ENCODE measurements at regions not wholly inside any gene's neighbourhood (a gene's known extent, or its start where the extent isn't known, plus 50 kb on each side); places are given as distances from the start of the nearest gene placed in this dataset.
"Not testable (repeated sequence)": the region's sequence is repeated elsewhere in the genome, so short reads cannot be mapped to it uniquely, and the experiment has no call there.

GRCh38 chr2:209308415-209308814 lies 115.4 kb upstream of the MAP2 start:
- no peak overlapping the region for H3K4me3 ChIP-seq (ENCODE audit: low read length)
- H3K36me3 ChIP-seq (ENCODE audit: control insufficient read depth, insufficient read depth, low read length) = peaks cover 14% of the 10 kb centered on the region
- H3K9me3 ChIP-seq (ENCODE audit: control insufficient read depth, insufficient read depth, low read length) = no peaks in the 10 kb centered on the region
- H3K4me1 ChIP-seq (ENCODE audit: control insufficient read depth, insufficient read depth, low read length) = peaks cover 10% of the 10 kb centered on the region
- no peak for DNase-seq (ENCODE audit: low read depth, low spot score)
- H3K27me3 ChIP-seq (ENCODE audit: control insufficient read depth, insufficient read depth, low read length) = no peaks in the 10 kb centered on the region
- H3K27ac ChIP-seq (ENCODE audit: low read length) = no peak overlapping the region

GRCh38 chr2:209311948-209312347 lies 111.9 kb upstream of the MAP2 start:
- no peaks in the 10 kb centered on the region for H3K9me3 ChIP-seq (ENCODE audit: control insufficient read depth, insufficient read depth, low read length)
- whole genome bisulfite sequencing (ENCODE audit: insufficient coverage, insufficient read length) = no CpG with 5 or more reads among the region's 2 CpGs
- H3K4me3 ChIP-seq (ENCODE audit: low read length) = no peak overlapping the region
- H3K36me3 ChIP-seq (ENCODE audit: control insufficient read depth, insufficient read depth, low read length) = peaks cover 2% of the 10 kb centered on the region; the same call in 1 of the 2 replicates
- no peak overlapping the region for H3K27ac ChIP-seq (ENCODE audit: low read length)
- H3K4me1 ChIP-seq (ENCODE audit: control insufficient read depth, insufficient read depth, low read length) = peaks cover 6% of the 10 kb centered on the region
- DNase-seq (ENCODE audit: low read depth, low spot score) = no peak
- no peaks in the 10 kb centered on the region for H3K27me3 ChIP-seq (ENCODE audit: control insufficient read depth, insufficient read depth, low read length)

- not testable (repeated sequence) for H3K4me1 ChIP-seq (ENCODE audit: control insufficient read depth, insufficient read depth, low read length); H3K4me3 ChIP-seq (ENCODE audit: low read length); H3K27me3 ChIP-seq (ENCODE audit: control insufficient read depth, insufficient read depth, low read length); H3K9me3 ChIP-seq (ENCODE audit: control insufficient read depth, insufficient read depth, low read length); DNase-seq (ENCODE audit: low read depth, low spot score); H3K36me3 ChIP-seq (ENCODE audit: control insufficient read depth, insufficient read depth, low read length); H3K27ac ChIP-seq (ENCODE audit: low read length)
- WGBS (ENCODE audit: insufficient coverage, insufficient read length) = no CpG with 5 or more reads among the region's 1 CpG
These were observed 111.4 kb upstream of the MAP2 start for GRCh38 chr2:209312450-209312849.

- no peaks in the 10 kb centered on the region for H3K36me3 ChIP-seq (ENCODE audit: control insufficient read depth, insufficient read depth, low read length)
- H3K9me3 ChIP-seq (ENCODE audit: control insufficient read depth, insufficient read depth, low read length) = no peaks in the 10 kb centered on the region
- no CpG with 5 or more reads among the region's 2 CpGs for WGBS (ENCODE audit: insufficient coverage, insufficient read length)
- DNase-seq (ENCODE audit: low read depth, low spot score) = no peak
- H3K4me1 ChIP-seq (ENCODE audit: control insufficient read depth, insufficient read depth, low read length) = no peaks in the 10 kb centered on the region
- H3K4me3 ChIP-seq (ENCODE audit: low read length) = no peak overlapping the region
- no peak overlapping the region for H3K27ac ChIP-seq (ENCODE audit: low read length)
- H3K27me3 ChIP-seq (ENCODE audit: control insufficient read depth, insufficient read depth, low read length) = no peaks in the 10 kb centered on the region
These were observed 109.2 kb upstream of the MAP2 start for GRCh38 chr2:209314653-209315052.

- H3K4me1 ChIP-seq (ENCODE audit: control insufficient read depth, insufficient read depth, low read length) = no peaks in the 10 kb centered on the region
- no peaks in the 10 kb centered on the region for H3K9me3 ChIP-seq (ENCODE audit: control insufficient read depth, insufficient read depth, low read length)
- no peaks in the 10 kb centered on the region for H3K27me3 ChIP-seq (ENCODE audit: control insufficient read depth, insufficient read depth, low read length)
- no CpG with 5 or more reads among the region's 2 CpGs for WGBS (ENCODE audit: insufficient coverage, insufficient read length)
- no peak overlapping the region for H3K4me3 ChIP-seq (ENCODE audit: low read length)
- DNase-seq (ENCODE audit: low read depth, low spot score) = no peak
- no peak overlapping the region for H3K27ac ChIP-seq (ENCODE audit: low read length)
- no peaks in the 10 kb centered on the region for H3K36me3 ChIP-seq (ENCODE audit: control insufficient read depth, insufficient read depth, low read length)
These were observed 107.7 kb upstream of the MAP2 start for GRCh38 chr2:209316141-209316540.

GRCh38 chr2:209321076-209321475 lies 102.8 kb upstream of the MAP2 start:
- WGBS (ENCODE audit: insufficient coverage, insufficient read length) = no CpG with 5 or more reads among the region's 3 CpGs
- Histone ChIP-seq H3K4me3 (ENCODE audit: low read length) (no peak overlapping the region), H3K27ac (ENCODE audit: low read length) (no peak overlapping the region), H3K4me1 (ENCODE audit: control insufficient read depth, insufficient read depth, low read length) (peaks cover 2% of the 10 kb centered on the region; the same call in 1 of the 2 replicates), H3K27me3 (ENCODE audit: control insufficient read depth, insufficient read depth, low read length) (no peaks in the 10 kb centered on the region), H3K36me3 (ENCODE audit: control insufficient read depth, insufficient read depth, low read length) (no peaks in the 10 kb centered on the region), H3K9me3 (ENCODE audit: control insufficient read depth, insufficient read depth, low read length) (no peaks in the 10 kb centered on the region)
- no peak for DNase-seq (ENCODE audit: low read depth, low spot score)

- H3K4me1 ChIP-seq (ENCODE audit: control insufficient read depth, insufficient read depth, low read length) = peaks cover 2% of the 10 kb centered on the region; the same call in 1 of the 2 replicates
- no peaks in the 10 kb centered on the region for H3K9me3 ChIP-seq (ENCODE audit: control insufficient read depth, insufficient read depth, low read length)
- H3K36me3 ChIP-seq (ENCODE audit: control insufficient read depth, insufficient read depth, low read length) = no peaks in the 10 kb centered on the region
- no peak overlapping the region for H3K4me3 ChIP-seq (ENCODE audit: low read length)
- DNase-seq (ENCODE audit: low read depth, low spot score) = no peak
- no peaks in the 10 kb centered on the region for H3K27me3 ChIP-seq (ENCODE audit: control insufficient read depth, insufficient read depth, low read length)
- H3K27ac ChIP-seq (ENCODE audit: low read length) = no peak overlapping the region
- no CpG with 5 or more reads among the region's 3 CpGs for WGBS (ENCODE audit: insufficient coverage, insufficient read length)
These were observed 102.3 kb upstream of the MAP2 start for GRCh38 chr2:209321581-209321980.

GRCh38 chr2:209322041-209322440 lies 101.8 kb upstream of the MAP2 start:
- no peak overlapping the region for H3K27ac ChIP-seq (ENCODE audit: low read length)
- no peaks in the 10 kb centered on the region for H3K36me3 ChIP-seq (ENCODE audit: control insufficient read depth, insufficient read depth, low read length)
- WGBS (ENCODE audit: insufficient coverage, insufficient read length) = no CpG with 5 or more reads among the region's 1 CpG
- no peak for DNase-seq (ENCODE audit: low read depth, low spot score)
- no peak overlapping the region for H3K4me3 ChIP-seq (ENCODE audit: low read length)
- no peaks in the 10 kb centered on the region for H3K9me3 ChIP-seq (ENCODE audit: control insufficient read depth, insufficient read depth, low read length)
- no peaks in the 10 kb centered on the region for H3K27me3 ChIP-seq (ENCODE audit: control insufficient read depth, insufficient read depth, low read length)
- H3K4me1 ChIP-seq (ENCODE audit: control insufficient read depth, insufficient read depth, low read length) = peaks cover 2% of the 10 kb centered on the region; the same call in 1 of the 2 replicates

- Histone ChIP-seq H3K9me3 (ENCODE audit: control insufficient read depth, insufficient read depth, low read length) (no peaks in the 10 kb centered on the region), H3K4me1 (ENCODE audit: control insufficient read depth, insufficient read depth, low read length) (peaks cover 2% of the 10 kb centered on the region; the same call in 1 of the 2 replicates), H3K36me3 (ENCODE audit: control insufficient read depth, insufficient read depth, low read length) (no peaks in the 10 kb centered on the region), H3K4me3 (ENCODE audit: low read length) (no peak overlapping the region), H3K27me3 (ENCODE audit: control insufficient read depth, insufficient read depth, low read length) (no peaks in the 10 kb centered on the region), H3K27ac (ENCODE audit: low read length) (no peak overlapping the region)
- no CpG with 5 or more reads among the region's 5 CpGs for WGBS (ENCODE audit: insufficient coverage, insufficient read length)
- no peak for DNase-seq (ENCODE audit: low read depth, low spot score)
These were observed 100.8 kb upstream of the MAP2 start for GRCh38 chr2:209322905-209323512.

- H3K9me3 ChIP-seq (ENCODE audit: control insufficient read depth, insufficient read depth, low read length) = no peaks in the 10 kb centered on the region
- peaks cover 2% of the 10 kb centered on the region; the same call in 1 of the 2 replicates for H3K4me1 ChIP-seq (ENCODE audit: control insufficient read depth, insufficient read depth, low read length)
- no peak overlapping the region for H3K27ac ChIP-seq (ENCODE audit: low read length)
- no peaks in the 10 kb centered on the region for H3K27me3 ChIP-seq (ENCODE audit: control insufficient read depth, insufficient read depth, low read length)
- no peak overlapping the region for H3K4me3 ChIP-seq (ENCODE audit: low read length)
- WGBS (ENCODE audit: insufficient coverage, insufficient read length) = no CpG with 5 or more reads among the region's 2 CpGs
- DNase-seq (ENCODE audit: low read depth, low spot score) = no peak
- H3K36me3 ChIP-seq (ENCODE audit: control insufficient read depth, insufficient read depth, low read length) = no peaks in the 10 kb centered on the region
These were observed 100.1 kb upstream of the MAP2 start for GRCh38 chr2:209323738-209324137.

- Histone ChIP-seq H3K27me3 (ENCODE audit: control insufficient read depth, insufficient read depth, low read length) (no peaks in the 10 kb centered on the region), H3K9me3 (ENCODE audit: control insufficient read depth, insufficient read depth, low read length) (no peaks in the 10 kb centered on the region), H3K4me1 (ENCODE audit: control insufficient read depth, insufficient read depth, low read length) (peaks cover 2% of the 10 kb centered on the region; the same call in 1 of the 2 replicates), H3K4me3 (ENCODE audit: low read length) (no peak overlapping the region), H3K27ac (ENCODE audit: low read length) (no peak overlapping the region), H3K36me3 (ENCODE audit: control insufficient read depth, insufficient read depth, low read length) (no peaks in the 10 kb centered on the region)
- DNase-seq (ENCODE audit: low read depth, low spot score) = no peak
These were observed 99.6 kb upstream of the MAP2 start for GRCh38 chr2:209324281-209324680.
